K562 (cell line): ENCODE measurements at regions not wholly inside any gene's neighbourhood (a gene's known extent, or its start where the extent isn't known, plus 50 kb on each side); places are given as distances from the start of the nearest gene placed in this dataset.

Experiments
- ATAC-seq: fragments of 200-7000 bp; cut with Tn5 transposase; 3 replicates; pipeline ENCODE4 v1.9.1; 2020; ENCODE audit warnings: moderate library complexity
- BruUV-seq: library from RNA; stranded (reverse); fragments of 400-500 nt; replicated peaks from 2 replicates; lab custom pipeline; 2021; lab: Mats Ljungman, UMichigan
- CTCF ChIA-PET: fragments of 300-600 bp; formaldehyde crosslinking; extraction: SDS; loops from one replicate; lab custom pipeline; 2021; ENCODE audit warnings: low intra/inter-chr PET ratio; lab: Yijun Ruan, JAX
- POLR2A ChIA-PET: fragments of 300-600, 350-650 bp; sonication (Branson Sonifier 250); formaldehyde crosslinking; extraction: SDS; loops from one replicate; lab custom pipeline; 2021; ENCODE audit warnings: antibody characterized with exemption, inconsistent platforms; lab: Yijun Ruan, JAX
- DNase-seq, 4 experiments: peaks; one replicate each; pipeline versions ENCODE4 v3.0.0 to v3.0.0-alpha.2; 2011 to 2018; ENCODE audit warnings: low spot score in 3 of 4, mixed read lengths in 3 of 4; ENCODE audit errors: extremely low read depth in 1 of 4
- FAIRE-seq: peaks from 2 replicates; lab custom pipeline; 2011; peaks lifted over from hg19 to GRCh38; lab: Jason Lieb, UNC
- H2AFZ ChIP-seq: 2 replicates; pipeline ENCODE4 v1.6.0; 2011; ENCODE audit warnings: low read depth, low read length, control low read depth, inconsistent platforms
- H3K27ac ChIP-seq: fragments of 200-600 bp; 3 replicates; pipeline ENCODE4 v1.8.0; 2011; ENCODE audit warnings: low read depth, mild to moderate bottlenecking, control low read depth, inconsistent platforms, low read length, moderate library complexity, mixed read lengths; ENCODE audit errors: extremely low read depth
- H3K27me3 ChIP-seq, 2 experiments: fragments of 300-600 bp in 1 of 2; 2 replicates in 1 of 2; 3 replicates in 1 of 2; pipeline versions ENCODE4 v1.6.0 to v1.8.0; 2011; ENCODE audit warnings: inconsistent platforms in 2 of 2, low read length in 2 of 2, mild to moderate bottlenecking in 1 of 2, mixed read lengths in 1 of 2, moderate library complexity in 1 of 2; ENCODE audit not compliant: control insufficient read depth in 2 of 2, insufficient read depth in 2 of 2
- H3K36me3 ChIP-seq: fragments of 300-600 bp; 3 replicates; pipeline ENCODE4 v1.8.0; 2011; ENCODE audit warnings: mild to moderate bottlenecking, low read length, inconsistent platforms; ENCODE audit not compliant: control insufficient read depth, insufficient read depth
- H3K4me1 ChIP-seq, 2 experiments: fragments of 200-600 bp in 1 of 2; replicated peaks in 1 of 2; 2 replicates in 1 of 2; 3 replicates in 1 of 2; pipeline versions ENCODE4 v1.5.1 to v1.8.0; 2011; ENCODE audit warnings: inconsistent platforms in 2 of 2, low read length in 2 of 2, mild to moderate bottlenecking in 1 of 2, mixed read lengths in 1 of 2, moderate library complexity in 1 of 2; ENCODE audit not compliant: control insufficient read depth in 2 of 2, insufficient read depth in 2 of 2
- H3K4me2 ChIP-seq: 2 replicates; pipeline ENCODE4 v1.6.1; 2011; ENCODE audit warnings: low read length, control low read depth, inconsistent platforms, mixed read lengths; ENCODE audit not compliant: insufficient read depth
- H3K4me3 ChIP-seq: fragments of 200-600 bp; sonication (generic), shearing (Covaris generic); 2 replicates; pipeline ENCODE4 v1.5.1; 2016; ENCODE audit warnings: control low read depth, inconsistent platforms
- H3K79me2 ChIP-seq: fragments of 200-600 bp; 3 replicates; pipeline ENCODE4 v1.8.0; 2011; ENCODE audit warnings: low read length, inconsistent platforms; ENCODE audit not compliant: control insufficient read depth, insufficient read depth
- H3K9ac ChIP-seq, 2 experiments: 2 replicates each; pipeline versions ENCODE4 v1.6.0 to v1.6.1; 2011; ENCODE audit warnings: low read depth in 2 of 2, low read length in 2 of 2, control low read depth in 1 of 2, inconsistent platforms in 1 of 2, mild to moderate bottlenecking in 1 of 2, mixed read lengths in 1 of 2; ENCODE audit not compliant: insufficient read depth in 1 of 2
- H3K9me1 ChIP-seq: one replicate; pipeline ENCODE4 v1.6.0; 2011; ENCODE audit warnings: inconsistent platforms, mild to moderate bottlenecking, low read length, moderate library complexity; ENCODE audit not compliant: control insufficient read depth, insufficient read depth
- H3K9me3 ChIP-seq: replicated peaks from 2 replicates; pipeline ENCODE4 v1.5.1; 2011; ENCODE audit warnings: low read depth, low read length, inconsistent platforms; ENCODE audit not compliant: control insufficient read depth, insufficient read depth
- H4K20me1 ChIP-seq: replicated peaks from 2 replicates; pipeline ENCODE4 v1.6.1; 2011; ENCODE audit warnings: low read length, inconsistent platforms, mixed read lengths; ENCODE audit not compliant: control insufficient read depth, insufficient read depth
- BDP1 ChIP-seq: IDR thresholded peaks from 3 replicates; pipeline ENCODE4 v1.6.1; 2011; ENCODE audit not compliant: insufficient read length, insufficient read depth
- CREBBP ChIP-seq: IDR thresholded peaks from one replicate; pipeline ENCODE4 v1.6.1; 2012; ENCODE audit warnings: low read depth, mild to moderate bottlenecking, control low read depth, inconsistent platforms, low read length
- E2F5 ChIP-seq: sonication (generic); formaldehyde crosslinking; IDR thresholded peaks from 2 replicates; pipeline ENCODE4 v1.8.0; 2022; ENCODE audit warnings: mild to moderate bottlenecking, missing genetic modification reagents
- HES1 ChIP-seq: fragments of 450-650 bp; IDR thresholded peaks from 2 replicates; pipeline ENCODE4 v1.6.1; 2016; ENCODE audit warnings: low read depth, mild to moderate bottlenecking, moderate library complexity
- JUN ChIP-seq, 2 experiments: sonication (generic) in 1 of 2; formaldehyde crosslinking in 1 of 2; IDR thresholded peaks; 2 replicates each; pipeline versions ENCODE4 v1.6.1 to v1.8.0; 2012 to 2022; ENCODE audit warnings: borderline replicate concordance in 2 of 2, mild to moderate bottlenecking in 2 of 2, improper control_type of control experiment in 1 of 2, low read depth in 1 of 2, low read length in 1 of 2, missing genetic modification reagents in 1 of 2
- JUND ChIP-seq, 2 experiments: IDR thresholded peaks; 2 replicates in 1 of 2; 3 replicates in 1 of 2; pipeline ENCODE4 v1.6.1; 2011; ENCODE audit warnings: borderline replicate concordance in 2 of 2, low read depth in 2 of 2, low read length in 2 of 2, improper control_type of control experiment in 1 of 2, missing biosample characterization in 1 of 2, missing genetic modification characterization in 1 of 2, missing genetic modification reagents in 1 of 2
- KLF16 ChIP-seq: IDR thresholded peaks from 2 replicates; pipeline ENCODE4 v1.6.1; 2016; ENCODE audit warnings: antibody characterized with exemption
- MAFK ChIP-seq: IDR thresholded peaks from 2 replicates; pipeline ENCODE4 v1.6.1; 2011; ENCODE audit warnings: low read length, improper control_type of control experiment
- MEF2D ChIP-seq: conservative IDR thresholded peaks from 2 replicates; pipeline ENCODE4 v1.6.1; 2016; ENCODE audit warnings: low read depth, missing genetic modification characterization, missing compliant biosample characterization
- SLC30A9 ChIP-seq: fragments of 250-450 bp; sonication (Bioruptor Pico); IDR thresholded peaks from 2 replicates; pipeline ENCODE4 v1.8.0; 2022; ENCODE audit warnings: mild to moderate bottlenecking, moderate library complexity
- THRAP3 ChIP-seq: fragments of 450-650 bp; IDR thresholded peaks from 2 replicates; pipeline ENCODE4 v1.6.1; 2016; ENCODE audit warnings: mild to moderate bottlenecking, inconsistent platforms, borderline replicate concordance
- ZKSCAN8 ChIP-seq: fragments of 200-800 bp; sonication (Bioruptor generic); IDR thresholded peaks from 2 replicates; pipeline ENCODE4 v1.6.1; 2016; ENCODE audit warnings: missing genetic modification characterization, missing compliant biosample characterization
- ZNF224 ChIP-seq: sonication (generic); formaldehyde crosslinking; IDR thresholded peaks from 2 replicates; pipeline ENCODE4 v1.8.0; 2022; ENCODE audit warnings: mild to moderate bottlenecking, missing genetic modification reagents
- ZNF780A ChIP-seq: fragments of 250-450 bp; sonication (Bioruptor Pico); IDR thresholded peaks from 2 replicates; pipeline ENCODE4 v1.5.0; 2021; ENCODE audit warnings: mild to moderate bottlenecking
- WGBS: fragments of 100-300 bp; shearing (Covaris generic); methylation state at CpG from one replicate; pipeline ENCODE4 v1.1.6; 2016; ENCODE audit warnings: low coverage, mixed read lengths; ENCODE audit not compliant: insufficient coverage; ENCODE audit errors: missing lambda C conversion rate; 5-methylcytosine and 5-hydroxymethylcytosine counted together
- in situ Hi-C: fragments of 300-500 bp; cut with MboI; formaldehyde crosslinking; loops from 4 replicates; pipeline ENCODE4 v1.15.0; 2018; ENCODE audit warnings: inconsistent platforms, mixed read lengths
- intact Hi-C: fragments of 100-400 bp; cut with micrococcal nuclease; formaldehyde crosslinking; loops from 2 replicates; pipeline ENCODE4 v1.14.2; 2022
- TF ChIP-seq, protein P1 (sequence below): fragments of 450-650 bp; IDR thresholded peaks from 2 replicates; pipeline ENCODE4 v1.6.1; 2016; ENCODE audit warnings: missing biosample characterization, missing genetic modification characterization

GRCh38 chr4:138599965-138600364, 357.8 kb upstream of the SLC7A11 start (continued):
- no peak for TF ChIP-seq HES1
- no peak for TF ChIP-seq ZNF780A
- no peak for TF ChIP-seq JUN (IDR thresholded peaks at IDR 0.05; ENCODE audit: borderline replicate concordance, low read depth, low read length)
- TF ChIP-seq JUN (CRISPR knock-in tag; IDR thresholded peaks at IDR 0.05; ENCODE audit: borderline replicate concordance): no peak

DNA sequence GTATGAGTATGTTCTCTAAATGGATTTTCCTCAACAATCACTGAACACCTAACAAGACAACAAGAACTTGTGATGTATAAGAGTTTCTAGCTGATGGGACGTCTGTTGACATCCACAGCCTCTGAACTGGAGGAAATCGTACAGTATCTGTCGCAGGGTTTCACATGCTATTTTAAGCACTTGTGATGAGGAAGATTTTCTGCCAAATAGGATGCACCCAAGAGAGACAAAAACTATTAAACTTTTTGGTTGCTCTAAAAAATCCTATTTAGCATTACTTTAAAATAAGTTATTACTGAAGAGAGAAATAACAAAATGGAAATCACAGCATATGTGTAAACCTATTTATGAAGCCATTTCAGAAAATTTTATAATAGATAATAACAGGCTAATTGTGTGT, 356.1 kb upstream of the SLC7A11 start:
- no peaks in the 10 kb centered on the region for H3K36me3 ChIP-seq
- no TSS peak for BruUV-seq
- H3K27me3 ChIP-seq: no peaks in the 10 kb centered on the region
- no peak for ATAC-seq
- FAIRE-seq: no peak
- H3K9ac ChIP-seq: no peak overlapping the region
- no peak for DNase-seq
- H3K4me1 ChIP-seq: no peaks in the 10 kb centered on the region
- no peaks in the 10 kb centered on the region for H3K9me3 ChIP-seq
- in situ Hi-C loops (no loop called here), intact Hi-C loops (no loop called here)
- ChIA-PET CTCF (no interaction called here), POLR2A (interaction anchor here (0.5 kb wide), 1 partner anchor 73 kb away, joined by 3 read pairs; no protein-coding TSS in a partner anchor)
- H3K79me2 ChIP-seq: no peaks in the 10 kb centered on the region
- no peaks in the 10 kb centered on the region for H4K20me1 ChIP-seq
- no peak for TF ChIP-seq CREBBP
- no peak for TF ChIP-seq MAFK
- no peak for TF ChIP-seq SLC30A9 (CRISPR knock-in tag)
- TF ChIP-seq ZKSCAN8: no peak
- TF ChIP-seq BDP1: no peak
- TF ChIP-seq JUND (IDR thresholded peaks at IDR 0.05; ENCODE audit: borderline replicate concordance, low read depth, low read length): no peak
- TF ChIP-seq JUND (tag; IDR thresholded peaks at IDR 0.05; ENCODE audit: borderline replicate concordance, low read depth, low read length): no peak
- TF ChIP-seq MEF2D (tag): no peak
- no peak for TF ChIP-seq ZNF224 (CRISPR knock-in tag)
- no peak for TF ChIP-seq THRAP3
- no peak for TF ChIP-seq E2F5 (CRISPR knock-in tag)
- TF ChIP-seq, protein P1, sequence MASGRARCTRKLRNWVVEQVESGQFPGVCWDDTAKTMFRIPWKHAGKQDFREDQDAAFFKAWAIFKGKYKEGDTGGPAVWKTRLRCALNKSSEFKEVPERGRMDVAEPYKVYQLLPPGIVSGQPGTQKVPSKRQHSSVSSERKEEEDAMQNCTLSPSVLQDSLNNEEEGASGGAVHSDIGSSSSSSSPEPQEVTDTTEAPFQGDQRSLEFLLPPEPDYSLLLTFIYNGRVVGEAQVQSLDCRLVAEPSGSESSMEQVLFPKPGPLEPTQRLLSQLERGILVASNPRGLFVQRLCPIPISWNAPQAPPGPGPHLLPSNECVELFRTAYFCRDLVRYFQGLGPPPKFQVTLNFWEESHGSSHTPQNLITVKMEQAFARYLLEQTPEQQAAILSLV (tag): no peak
- no peak for TF ChIP-seq KLF16
- no peak overlapping the region for H3K27ac ChIP-seq
- no peaks in the 10 kb centered on the region for H3K9me1 ChIP-seq
- H3K4me2 ChIP-seq: no peak overlapping the region
- no peak overlapping the region for H3K4me3 ChIP-seq
- 8% methylated on average over 3 of the region's 3 CpGs for WGBS
- H2AFZ ChIP-seq: no peak overlapping the region
